ENCODE measurements at regions not wholly inside any gene's neighbourhood (a gene's known extent, or its start where the extent isn't known, plus 50 kb on each side); places are given as distances from the start of the nearest gene placed in this dataset.
"Not testable (repeated sequence)": the region's sequence is repeated elsewhere in the genome, so short reads cannot be mapped to it uniquely, and the experiment has no call there.

GRCh38 chr2:142649581-142649980, 227.9 kb upstream of the KYNU start:
- no peak overlapping the region for H3K4me3 Mint-ChIP-seq
- H3K4me3 ChIP-seq (ENCODE audit: low read length): no peak overlapping the region
- H3K27ac ChIP-seq (ENCODE audit: low read depth, low read length): no peak overlapping the region
- H3K9me3 Mint-ChIP-seq: peaks cover 2 to 10% (median 6%) of the 10 kb centered on the region in 5 donors
- H3K9me3 ChIP-seq (ENCODE audit: low read length): no peaks in the 10 kb centered on the region
- H3K4me1 Mint-ChIP-seq: no peaks in the 10 kb centered on the region
- H3K4me1 ChIP-seq (ENCODE audit: insufficient read depth, low read length): no peaks in the 10 kb centered on the region
- ChIA-PET POLR2A (no interaction called here), CTCF (no interaction called here)
- H3K27me3 Mint-ChIP-seq: no peaks in the 10 kb centered on the region
- no peaks in the 10 kb centered on the region for H3K36me3 Mint-ChIP-seq
- H3K36me3 ChIP-seq (ENCODE audit: insufficient read depth, low read length): no peaks in the 10 kb centered on the region
- no peaks in the 10 kb centered on the region for H3K27me3 ChIP-seq (ENCODE audit: insufficient read depth, low read length, poor library complexity, severe bottlenecking)
- H3K27ac Mint-ChIP-seq: no peak overlapping the region
- DNase-seq: peak in 1 of 5 donors; percentile 32

GRCh38 chr2:142642650-142643049, 234.8 kb upstream of the KYNU start:
- no peak overlapping the region for H3K4me3 Mint-ChIP-seq
- no peaks in the 10 kb centered on the region for H3K9me3 ChIP-seq (ENCODE audit: low read length)
- peaks cover 0 to 2% of the 10 kb centered on the region in 2 donors for H3K27me3 Mint-ChIP-seq
- DNase-seq: no peak
- POLR2A ChIA-PET: no interaction called here
- H3K36me3 Mint-ChIP-seq: no peaks in the 10 kb centered on the region
- H3K36me3 ChIP-seq (ENCODE audit: insufficient read depth, low read length): no peaks in the 10 kb centered on the region
- CTCF ChIA-PET: no interaction called here
- H3K4me1 ChIP-seq (ENCODE audit: insufficient read depth, low read length): no peaks in the 10 kb centered on the region
- H3K27ac Mint-ChIP-seq: no peak overlapping the region
- H3K9me3 Mint-ChIP-seq: peaks cover 0 to 27% (median 3%) of the 10 kb centered on the region in 5 donors
- H3K4me1 Mint-ChIP-seq: no peaks in the 10 kb centered on the region
- no peaks in the 10 kb centered on the region for H3K27me3 ChIP-seq (ENCODE audit: insufficient read depth, low read length, poor library complexity, severe bottlenecking)
- no peak overlapping the region for H3K4me3 ChIP-seq (ENCODE audit: low read length)
- no peak overlapping the region for H3K27ac ChIP-seq (ENCODE audit: low read depth, low read length)

- Mint-ChIP-seq H3K27me3 (no peaks in the 10 kb centered on the region), H3K4me1 (no peaks in the 10 kb centered on the region), H3K4me3 (no peak overlapping the region), H3K9me3 (peaks cover 0 to 28% (median 4%) of the 10 kb centered on the region in 5 donors), H3K36me3 (peaks cover 0 to 3% (median 0%) of the 10 kb centered on the region in 3 donors), H3K27ac (no peak overlapping the region)
- no peaks in the 10 kb centered on the region for H3K36me3 ChIP-seq (ENCODE audit: insufficient read depth, low read length)
- no peak overlapping the region for H3K4me3 ChIP-seq (ENCODE audit: low read length)
- ChIA-PET CTCF (no interaction called here), POLR2A (no interaction called here)
- H3K27ac ChIP-seq (ENCODE audit: low read depth, low read length): no peak overlapping the region
- H3K4me1 ChIP-seq (ENCODE audit: insufficient read depth, low read length): no peaks in the 10 kb centered on the region
- DNase-seq: no peak
- no peaks in the 10 kb centered on the region for H3K9me3 ChIP-seq (ENCODE audit: low read length)
- H3K27me3 ChIP-seq (ENCODE audit: insufficient read depth, low read length, poor library complexity, severe bottlenecking): no peaks in the 10 kb centered on the region
Observed at GRCh38 chr2:142629193-142629592, 248.3 kb upstream of the KYNU start.

GRCh38 chr2:142621287-142621686, 256.2 kb upstream of the KYNU start:
- no peaks in the 10 kb centered on the region for H3K4me1 ChIP-seq (ENCODE audit: insufficient read depth, low read length)
- H3K4me3 Mint-ChIP-seq: no peak overlapping the region
- H3K36me3 ChIP-seq (ENCODE audit: insufficient read depth, low read length): no peaks in the 10 kb centered on the region
- H3K27me3 Mint-ChIP-seq: no peaks in the 10 kb centered on the region
- no peaks in the 10 kb centered on the region for H3K9me3 ChIP-seq (ENCODE audit: low read length)
- peaks cover 0 to 9% (median 0%) of the 10 kb centered on the region in 5 donors for H3K9me3 Mint-ChIP-seq
- H3K27ac Mint-ChIP-seq: no peak overlapping the region
- H3K4me3 ChIP-seq (ENCODE audit: low read length): no peak overlapping the region
- no peaks in the 10 kb centered on the region for H3K4me1 Mint-ChIP-seq
- no peaks in the 10 kb centered on the region for H3K27me3 ChIP-seq (ENCODE audit: insufficient read depth, low read length, poor library complexity, severe bottlenecking)
- POLR2A ChIA-PET: no interaction called here
- H3K36me3 Mint-ChIP-seq: no peaks in the 10 kb centered on the region
- CTCF ChIA-PET: no interaction called here
- no peak for DNase-seq
- H3K27ac ChIP-seq (ENCODE audit: low read depth, low read length): no peak overlapping the region

GRCh38 chr2:142617461-142617860, 260.0 kb upstream of the KYNU start:
- H3K9me3 Mint-ChIP-seq: peaks cover 0 to 6% (median 0%) of the 10 kb centered on the region in 5 donors
- CTCF ChIA-PET: no interaction called here
- H3K36me3 Mint-ChIP-seq: no peaks in the 10 kb centered on the region
- DNase-seq: no peak
- no peaks in the 10 kb centered on the region for H3K36me3 ChIP-seq (ENCODE audit: insufficient read depth, low read length)
- H3K4me3 Mint-ChIP-seq: no peak overlapping the region
- H3K9me3 ChIP-seq (ENCODE audit: low read length): no peaks in the 10 kb centered on the region
- H3K4me1 ChIP-seq (ENCODE audit: insufficient read depth, low read length): no peaks in the 10 kb centered on the region
- H3K27ac Mint-ChIP-seq: no peak overlapping the region
- no peaks in the 10 kb centered on the region for H3K27me3 Mint-ChIP-seq
- no peaks in the 10 kb centered on the region for H3K27me3 ChIP-seq (ENCODE audit: insufficient read depth, low read length, poor library complexity, severe bottlenecking)
- H3K27ac ChIP-seq (ENCODE audit: low read depth, low read length): no peak overlapping the region
- H3K4me1 Mint-ChIP-seq: no peaks in the 10 kb centered on the region
- POLR2A ChIA-PET: no interaction called here
- H3K4me3 ChIP-seq (ENCODE audit: low read length): no peak overlapping the region

- CTCF ChIA-PET: no interaction called here
- Histone ChIP-seq H3K36me3 (ENCODE audit: insufficient read depth, low read length) (no peaks in the 10 kb centered on the region), H3K4me3 (ENCODE audit: low read length) (no peak overlapping the region), H3K9me3 (ENCODE audit: low read length) (no peaks in the 10 kb centered on the region), H3K27me3 (ENCODE audit: insufficient read depth, low read length, poor library complexity, severe bottlenecking) (no peaks in the 10 kb centered on the region), H3K27ac (ENCODE audit: low read depth, low read length) (no peak overlapping the region), H3K4me1 (ENCODE audit: insufficient read depth, low read length) (no peaks in the 10 kb centered on the region)
- Mint-ChIP-seq H3K4me3 (no peak overlapping the region), H3K27me3 (no peaks in the 10 kb centered on the region), H3K9me3 (peaks cover 0 to 6% (median 0%) of the 10 kb centered on the region in 5 donors), H3K4me1 (no peaks in the 10 kb centered on the region), H3K27ac (no peak overlapping the region), H3K36me3 (no peaks in the 10 kb centered on the region)
- DNase-seq: no peak
- POLR2A ChIA-PET: no interaction called here
Observed at GRCh38 chr2:142615876-142616275, 261.6 kb upstream of the KYNU start.

- H3K4me3 Mint-ChIP-seq; DNase-seq; CTCF ChIA-PET; H3K4me1 ChIP-seq (ENCODE audit: insufficient read depth, low read length); H3K27ac ChIP-seq (ENCODE audit: low read depth, low read length); H3K27ac Mint-ChIP-seq; H3K4me3 ChIP-seq (ENCODE audit: low read length); H3K9me3 Mint-ChIP-seq; POLR2A ChIA-PET; H3K9me3 ChIP-seq (ENCODE audit: low read length); H3K4me1 Mint-ChIP-seq; H3K36me3 Mint-ChIP-seq; H3K27me3 ChIP-seq (ENCODE audit: insufficient read depth, low read length, poor library complexity, severe bottlenecking); H3K36me3 ChIP-seq (ENCODE audit: insufficient read depth, low read length); H3K27me3 Mint-ChIP-seq: not testable (repeated sequence)
Observed at GRCh38 chr2:142613193-142613592, 264.3 kb upstream of the KYNU start.

- no peak overlapping the region for H3K4me3 Mint-ChIP-seq
- POLR2A ChIA-PET: no interaction called here
- Histone ChIP-seq H3K4me1 (ENCODE audit: insufficient read depth, low read length) (no peaks in the 10 kb centered on the region), H3K36me3 (ENCODE audit: insufficient read depth, low read length) (no peaks in the 10 kb centered on the region), H3K9me3 (ENCODE audit: low read length) (no peaks in the 10 kb centered on the region), H3K4me3 (ENCODE audit: low read length) (no peak overlapping the region), H3K27me3 (ENCODE audit: insufficient read depth, low read length, poor library complexity, severe bottlenecking) (no peaks in the 10 kb centered on the region), H3K27ac (ENCODE audit: low read depth, low read length) (no peak overlapping the region)
- H3K9me3 Mint-ChIP-seq: peaks cover 0 to 2% (median 0%) of the 10 kb centered on the region in 5 donors
- no peaks in the 10 kb centered on the region for H3K36me3 Mint-ChIP-seq
- no peak overlapping the region for H3K27ac Mint-ChIP-seq
- no peak for DNase-seq
- no peaks in the 10 kb centered on the region for H3K27me3 Mint-ChIP-seq
- CTCF ChIA-PET: no interaction called here
- H3K4me1 Mint-ChIP-seq: no peaks in the 10 kb centered on the region
Observed at GRCh38 chr2:142605421-142605820, 272.0 kb upstream of the KYNU start.

GRCh38 chr2:142603759-142604158, 273.7 kb upstream of the KYNU start:
- Mint-ChIP-seq H3K36me3 (no peaks in the 10 kb centered on the region), H3K4me3 (no peak overlapping the region), H3K27ac (no peak overlapping the region), H3K9me3 (peaks cover 0 to 4% (median 0%) of the 10 kb centered on the region in 5 donors), H3K4me1 (no peaks in the 10 kb centered on the region), H3K27me3 (no peaks in the 10 kb centered on the region)
- no peaks in the 10 kb centered on the region for H3K27me3 ChIP-seq (ENCODE audit: insufficient read depth, low read length, poor library complexity, severe bottlenecking)
- H3K4me3 ChIP-seq (ENCODE audit: low read length): no peak overlapping the region
- no peaks in the 10 kb centered on the region for H3K36me3 ChIP-seq (ENCODE audit: insufficient read depth, low read length)
- H3K27ac ChIP-seq (ENCODE audit: low read depth, low read length): no peak overlapping the region
- H3K9me3 ChIP-seq (ENCODE audit: low read length): no peaks in the 10 kb centered on the region
- no peaks in the 10 kb centered on the region for H3K4me1 ChIP-seq (ENCODE audit: insufficient read depth, low read length)
- POLR2A ChIA-PET: no interaction called here
- CTCF ChIA-PET: no interaction called here
- DNase-seq: no peak

Data from CD8-positive, alpha-beta memory T cell (primary cell).